Panc1 (cell line): ENCODE measurements at regions not wholly inside any gene's neighbourhood (a gene's known extent, or its start where the extent isn't known, plus 50 kb on each side); places are given as distances from the start of the nearest gene placed in this dataset.

ENCODE experiments used
- ATAC-seq: fragments of 200-7000 bp; cut with Tn5 transposase; 2 replicates; pipeline ENCODE4 v1.9.1; 2020; ENCODE audit warnings: mild to moderate bottlenecking, moderate library complexity
- BruUV-seq: library from RNA; stranded (reverse); fragments of 400-500 nt; replicated peaks from 2 replicates; lab custom pipeline; 2021; lab: Mats Ljungman, UMichigan
- CTCF ChIA-PET: fragments of 300-600 bp; sonication (Branson Sonifier 250); formaldehyde crosslinking; loops from one replicate; lab custom pipeline; 2022; ENCODE audit warnings: antibody characterized with exemption; lab: Charles Lee
- POLR2A ChIA-PET: fragments of 300-600 bp; sonication (Branson Sonifier 250); formaldehyde crosslinking; loops from one replicate; lab custom pipeline; 2022; ENCODE audit warnings: antibody characterized with exemption; lab: Charles Lee
- DNase-seq: peaks from one replicate; pipeline ENCODE4 v3.0.0-alpha.2; 2010; ENCODE audit warnings: low read depth, low spot score
- H3K27ac ChIP-seq: 2 replicates; pipeline ENCODE4 v1.5.1; 2011; ENCODE audit warnings: mild to moderate bottlenecking, low read length, inconsistent platforms
- H3K27me3 ChIP-seq: fragments of 200-500 bp; sonication (Bioruptor generic); 2 replicates; pipeline ENCODE4 v1.6.0; 2014; ENCODE audit warnings: low read length, inconsistent platforms; ENCODE audit not compliant: control insufficient read depth, insufficient read depth
- H3K36me3 ChIP-seq: fragments of 200-500 bp; sonication (Bioruptor generic); 2 replicates; pipeline ENCODE4 v1.5.1; 2014; ENCODE audit warnings: inconsistent platforms, mild to moderate bottlenecking, low read length, moderate library complexity; ENCODE audit not compliant: control insufficient read depth, insufficient read depth
- H3K4me1 ChIP-seq: 2 replicates; pipeline ENCODE4 v1.5.1; 2011; ENCODE audit warnings: inconsistent platforms, mild to moderate bottlenecking, low read length, moderate library complexity; ENCODE audit not compliant: control insufficient read depth, insufficient read depth
- H3K4me3 ChIP-seq, 2 experiments: 2 replicates each; pipeline ENCODE4 v1.5.1; 2011 to 2012; ENCODE audit warnings: low read depth in 2 of 2, low read length in 2 of 2, mild to moderate bottlenecking in 2 of 2, inconsistent platforms in 1 of 2, moderate library complexity in 1 of 2
- H3K9me3 ChIP-seq: fragments of 200-500 bp; sonication (Bioruptor generic); 2 replicates; pipeline ENCODE4 v1.5.1; 2014; ENCODE audit warnings: low read depth, mild to moderate bottlenecking, inconsistent platforms, low read length, moderate library complexity; ENCODE audit not compliant: control insufficient read depth, insufficient read depth
- POLR2AphosphoS5 ChIP-seq: IDR thresholded peaks from 2 replicates; pipeline ENCODE4 v1.6.1; 2012; ENCODE audit warnings: mild to moderate bottlenecking, low read depth, low read length, moderate library complexity
- SIN3A ChIP-seq: IDR thresholded peaks from 2 replicates; pipeline ENCODE4 v1.6.1; 2012; ENCODE audit warnings: low read depth, mild to moderate bottlenecking, low read length, moderate library complexity, borderline replicate concordance; ENCODE audit not compliant: insufficient read depth
- TCF7L2 ChIP-seq: IDR thresholded peaks from 2 replicates; pipeline ENCODE4 v1.6.1; 2011; ENCODE audit warnings: mild to moderate bottlenecking, low read depth, low read length, inconsistent platforms
- in situ Hi-C: cut with HindIII; loops from 2 replicates; pipeline ENCODE4 v1.10.0; 2016; ENCODE audit warnings: low sequenced_read_pairs, low pct_unique_long_range_greater_than_20kb
- intact Hi-C: fragments of 100-400 bp; cut with micrococcal nuclease; formaldehyde crosslinking; loops from one replicate; pipeline ENCODE4 v1.10.0; 2022; ENCODE audit not compliant: unreplicated experiment
- TF ChIP-seq, protein P1 (sequence below), 2 experiments: IDR thresholded peaks; 2 replicates each; pipeline ENCODE4 v1.6.1; 2011 to 2012; ENCODE audit warnings: low read depth in 2 of 2, control low read depth in 1 of 2, low read length in 1 of 2, mild to moderate bottlenecking in 1 of 2, moderate library complexity in 1 of 2; ENCODE audit not compliant: insufficient read depth in 1 of 2
- TF ChIP-seq, protein P2 (sequence below): fragments of 450-650 bp; IDR thresholded peaks from 2 replicates; pipeline ENCODE4 v1.5.1; 2017; ENCODE audit warnings: mild to moderate bottlenecking

GRCh38 chr2:18722101-18722500, 132.7 kb upstream of the NT5C1B start:
- BruUV-seq = no TSS peak
- Histone ChIP-seq H3K4me1 (no peaks in the 10 kb centered on the region), H3K27ac (no peak overlapping the region), H3K27me3 (no peaks in the 10 kb centered on the region), H3K36me3 (no peaks in the 10 kb centered on the region), H3K9me3 (no peaks in the 10 kb centered on the region), H3K4me3 (no peak overlapping the region)
- POLR2A ChIA-PET = no interaction called here
- in situ Hi-C loops (no loop called here), intact Hi-C loops (no loop called here)
- ATAC-seq (no peak), DNase-seq (no peak)
- CTCF ChIA-PET = no interaction called here
- TF ChIP-seq, protein P1, sequence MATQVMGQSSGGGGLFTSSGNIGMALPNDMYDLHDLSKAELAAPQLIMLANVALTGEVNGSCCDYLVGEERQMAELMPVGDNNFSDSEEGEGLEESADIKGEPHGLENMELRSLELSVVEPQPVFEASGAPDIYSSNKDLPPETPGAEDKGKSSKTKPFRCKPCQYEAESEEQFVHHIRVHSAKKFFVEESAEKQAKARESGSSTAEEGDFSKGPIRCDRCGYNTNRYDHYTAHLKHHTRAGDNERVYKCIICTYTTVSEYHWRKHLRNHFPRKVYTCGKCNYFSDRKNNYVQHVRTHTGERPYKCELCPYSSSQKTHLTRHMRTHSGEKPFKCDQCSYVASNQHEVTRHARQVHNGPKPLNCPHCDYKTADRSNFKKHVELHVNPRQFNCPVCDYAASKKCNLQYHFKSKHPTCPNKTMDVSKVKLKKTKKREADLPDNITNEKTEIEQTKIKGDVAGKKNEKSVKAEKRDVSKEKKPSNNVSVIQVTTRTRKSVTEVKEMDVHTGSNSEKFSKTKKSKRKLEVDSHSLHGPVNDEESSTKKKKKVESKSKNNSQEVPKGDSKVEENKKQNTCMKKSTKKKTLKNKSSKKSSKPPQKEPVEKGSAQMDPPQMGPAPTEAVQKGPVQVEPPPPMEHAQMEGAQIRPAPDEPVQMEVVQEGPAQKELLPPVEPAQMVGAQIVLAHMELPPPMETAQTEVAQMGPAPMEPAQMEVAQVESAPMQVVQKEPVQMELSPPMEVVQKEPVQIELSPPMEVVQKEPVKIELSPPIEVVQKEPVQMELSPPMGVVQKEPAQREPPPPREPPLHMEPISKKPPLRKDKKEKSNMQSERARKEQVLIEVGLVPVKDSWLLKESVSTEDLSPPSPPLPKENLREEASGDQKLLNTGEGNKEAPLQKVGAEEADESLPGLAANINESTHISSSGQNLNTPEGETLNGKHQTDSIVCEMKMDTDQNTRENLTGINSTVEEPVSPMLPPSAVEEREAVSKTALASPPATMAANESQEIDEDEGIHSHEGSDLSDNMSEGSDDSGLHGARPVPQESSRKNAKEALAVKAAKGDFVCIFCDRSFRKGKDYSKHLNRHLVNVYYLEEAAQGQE (IDR thresholded peaks at IDR 0.05; ENCODE audit: insufficient read depth in 1 of 2, low read depth in 2 of 2, low read length in 1 of 2) = no peak
- TF ChIP-seq, protein P2, sequence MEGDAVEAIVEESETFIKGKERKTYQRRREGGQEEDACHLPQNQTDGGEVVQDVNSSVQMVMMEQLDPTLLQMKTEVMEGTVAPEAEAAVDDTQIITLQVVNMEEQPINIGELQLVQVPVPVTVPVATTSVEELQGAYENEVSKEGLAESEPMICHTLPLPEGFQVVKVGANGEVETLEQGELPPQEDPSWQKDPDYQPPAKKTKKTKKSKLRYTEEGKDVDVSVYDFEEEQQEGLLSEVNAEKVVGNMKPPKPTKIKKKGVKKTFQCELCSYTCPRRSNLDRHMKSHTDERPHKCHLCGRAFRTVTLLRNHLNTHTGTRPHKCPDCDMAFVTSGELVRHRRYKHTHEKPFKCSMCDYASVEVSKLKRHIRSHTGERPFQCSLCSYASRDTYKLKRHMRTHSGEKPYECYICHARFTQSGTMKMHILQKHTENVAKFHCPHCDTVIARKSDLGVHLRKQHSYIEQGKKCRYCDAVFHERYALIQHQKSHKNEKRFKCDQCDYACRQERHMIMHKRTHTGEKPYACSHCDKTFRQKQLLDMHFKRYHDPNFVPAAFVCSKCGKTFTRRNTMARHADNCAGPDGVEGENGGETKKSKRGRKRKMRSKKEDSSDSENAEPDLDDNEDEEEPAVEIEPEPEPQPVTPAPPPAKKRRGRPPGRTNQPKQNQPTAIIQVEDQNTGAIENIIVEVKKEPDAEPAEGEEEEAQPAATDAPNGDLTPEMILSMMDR = no peak
- TF ChIP-seq SIN3A = no peak
- no peak for TF ChIP-seq TCF7L2
- no peak for TF ChIP-seq POLR2AphosphoS5

DNA sequence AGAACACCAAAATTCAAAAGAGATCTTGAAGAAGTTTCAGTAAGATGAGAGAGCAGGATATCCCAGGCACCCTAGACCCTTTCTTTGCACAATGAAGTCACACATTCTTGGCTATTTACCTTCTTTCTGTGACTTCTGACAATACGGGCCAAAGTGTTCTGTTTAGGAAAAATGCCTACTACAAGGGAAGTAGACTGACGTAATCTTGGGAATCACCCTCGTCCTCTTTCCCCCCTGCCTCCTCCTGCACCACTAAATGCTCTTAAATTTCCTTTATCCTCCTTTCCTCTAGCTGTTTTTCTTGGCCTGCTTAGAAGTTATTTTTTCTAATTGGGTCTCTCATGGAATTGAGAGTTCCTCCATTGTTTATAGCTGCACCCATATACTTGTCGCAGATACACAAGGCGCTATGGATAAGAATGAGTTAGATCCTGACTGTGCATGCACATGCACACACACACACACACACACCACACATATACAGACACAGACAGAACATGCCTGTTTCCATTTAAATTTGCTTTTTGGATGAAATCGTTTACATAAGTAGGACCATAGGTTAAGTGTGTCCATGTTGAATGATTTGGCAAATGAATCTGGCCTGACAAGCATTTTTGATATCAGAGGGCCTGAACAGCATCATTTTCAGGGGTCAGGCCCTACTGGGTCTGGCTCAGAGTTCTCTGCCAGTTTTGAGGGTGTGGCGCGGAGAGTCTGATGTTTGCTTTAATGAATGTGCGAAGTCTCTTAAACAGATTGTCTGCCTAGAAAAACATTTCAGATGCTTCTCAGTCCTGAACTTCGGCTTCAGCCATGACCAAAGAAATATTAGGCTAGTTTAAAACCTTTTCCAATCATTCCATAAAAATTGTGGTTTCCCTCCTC, 131.9 kb upstream of the NT5C1B start:
- Histone ChIP-seq H3K9me3 (no peaks in the 10 kb centered on the region), H3K36me3 (no peaks in the 10 kb centered on the region), H3K4me3 (no peak overlapping the region), H3K27ac (no peak overlapping the region), H3K4me1 (no peaks in the 10 kb centered on the region), H3K27me3 (no peaks in the 10 kb centered on the region)
- intact Hi-C loops = no loop called here
- DNase-seq = no peak
- POLR2A ChIA-PET = no interaction called here
- no TSS peak for BruUV-seq
- no peak for ATAC-seq
- no peak for TF ChIP-seq SIN3A
- TF ChIP-seq, protein P2 = no peak
- CTCF ChIA-PET = no interaction called here
- in situ Hi-C loops = no loop called here
